ENCODE measurements at regions not wholly inside any gene's neighbourhood (a gene's known extent, or its start where the extent isn't known, plus 50 kb on each side); places are given as distances from the start of the nearest gene placed in this dataset.

- TF ChIP-seq CTCF (IDR thresholded peaks at IDR 0.05; ENCODE audit: extremely low read depth, missing control alignments): no peak
- no peak for DNase-seq (ENCODE audit: low spot score)
Observed at GRCh38 chr6:111980971-111981840, 72.7 kb upstream of the CCN6 start.

GRCh38 chr6:111982681-111983080 is 71.2 kb upstream of the CCN6 start:
- DNase-seq (ENCODE audit: low spot score): no peak
- TF ChIP-seq CTCF (IDR thresholded peaks at IDR 0.05; ENCODE audit: extremely low read depth, missing control alignments): no peak

GRCh38 chr6:111983193-111983592 is 70.7 kb upstream of the CCN6 start:
- DNase-seq (ENCODE audit: low spot score): no peak
- no peak for TF ChIP-seq CTCF (IDR thresholded peaks at IDR 0.05; ENCODE audit: extremely low read depth, missing control alignments)

GRCh38 chr6:111984081-111984480 is 69.8 kb upstream of the CCN6 start:
- no peak for TF ChIP-seq CTCF (IDR thresholded peaks at IDR 0.05; ENCODE audit: extremely low read depth, missing control alignments)
- no peak for DNase-seq (ENCODE audit: low spot score)

GRCh38 chr6:111984516-111985201 is 69.2 kb upstream of the CCN6 start:
- DNase-seq (ENCODE audit: low spot score): no peak
- no peak for TF ChIP-seq CTCF (IDR thresholded peaks at IDR 0.05; ENCODE audit: extremely low read depth, missing control alignments)

GRCh38 chr6:111985202-111985731 is 68.6 kb upstream of the CCN6 start:
- DNase-seq (ENCODE audit: low spot score): no peak
- TF ChIP-seq CTCF (IDR thresholded peaks at IDR 0.05; ENCODE audit: extremely low read depth, missing control alignments): no peak

- no peak for TF ChIP-seq CTCF (IDR thresholded peaks at IDR 0.05; ENCODE audit: extremely low read depth, missing control alignments)
- DNase-seq (ENCODE audit: low spot score): no peak
Observed at GRCh38 chr6:111986651-111987050, 67.3 kb upstream of the CCN6 start.

All from GM20000 (cell line).